ENCODE measurements at regions not wholly inside any gene's neighbourhood (a gene's known extent, or its start where the extent isn't known, plus 50 kb on each side); places are given as distances from the start of the nearest gene placed in this dataset.

- H3K9me3 Mint-ChIP-seq = no peaks in the 10 kb centered on the region
- no peaks in the 10 kb centered on the region for H3K27me3 Mint-ChIP-seq
- H3K27ac Mint-ChIP-seq = no peak overlapping the region
- ATAC-seq (no peak), DNase-seq (no peak)
- no peak overlapping the region for H3K4me3 Mint-ChIP-seq
- ChIA-PET CTCF (interaction anchor here (1.0 kb wide), 1 partner anchor 493 kb away, joined by 4 read pairs; no protein-coding TSS in a partner anchor), POLR2A (no interaction called here)
- TF ChIP-seq, protein P1, sequence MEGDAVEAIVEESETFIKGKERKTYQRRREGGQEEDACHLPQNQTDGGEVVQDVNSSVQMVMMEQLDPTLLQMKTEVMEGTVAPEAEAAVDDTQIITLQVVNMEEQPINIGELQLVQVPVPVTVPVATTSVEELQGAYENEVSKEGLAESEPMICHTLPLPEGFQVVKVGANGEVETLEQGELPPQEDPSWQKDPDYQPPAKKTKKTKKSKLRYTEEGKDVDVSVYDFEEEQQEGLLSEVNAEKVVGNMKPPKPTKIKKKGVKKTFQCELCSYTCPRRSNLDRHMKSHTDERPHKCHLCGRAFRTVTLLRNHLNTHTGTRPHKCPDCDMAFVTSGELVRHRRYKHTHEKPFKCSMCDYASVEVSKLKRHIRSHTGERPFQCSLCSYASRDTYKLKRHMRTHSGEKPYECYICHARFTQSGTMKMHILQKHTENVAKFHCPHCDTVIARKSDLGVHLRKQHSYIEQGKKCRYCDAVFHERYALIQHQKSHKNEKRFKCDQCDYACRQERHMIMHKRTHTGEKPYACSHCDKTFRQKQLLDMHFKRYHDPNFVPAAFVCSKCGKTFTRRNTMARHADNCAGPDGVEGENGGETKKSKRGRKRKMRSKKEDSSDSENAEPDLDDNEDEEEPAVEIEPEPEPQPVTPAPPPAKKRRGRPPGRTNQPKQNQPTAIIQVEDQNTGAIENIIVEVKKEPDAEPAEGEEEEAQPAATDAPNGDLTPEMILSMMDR (IDR thresholded peaks at IDR 0.05) = no peak
- no peaks in the 10 kb centered on the region for H3K36me3 Mint-ChIP-seq (ENCODE audit: low read depth)
- no peaks in the 10 kb centered on the region for H3K4me1 Mint-ChIP-seq (ENCODE audit: low read depth)
- intact Hi-C loops (cut with micrococcal nuclease) = no loop called here
These were observed 267.2 kb upstream of the NREP start for GRCh38 chr5:112024221-112024620.

GRCh38 chr5:112023766-112024165, 266.8 kb upstream of the NREP start:
- ATAC-seq (no peak), DNase-seq (no peak)
- Mint-ChIP-seq H3K4me3 (no peak overlapping the region), H3K27me3 (no peaks in the 10 kb centered on the region), H3K4me1 (ENCODE audit: low read depth) (no peaks in the 10 kb centered on the region), H3K9me3 (no peaks in the 10 kb centered on the region), H3K27ac (no peak overlapping the region), H3K36me3 (ENCODE audit: low read depth) (no peaks in the 10 kb centered on the region)
- ChIA-PET POLR2A (interaction anchor here (0.6 kb wide), 1 partner anchor 135 kb away, joined by 3 read pairs; no protein-coding TSS in a partner anchor), CTCF (interaction anchor here (1.0 kb wide), 1 partner anchor 492 kb away, joined by 4 read pairs; no protein-coding TSS in a partner anchor)
- intact Hi-C loops (cut with micrococcal nuclease) = no loop called here
- TF ChIP-seq, protein P1 (IDR thresholded peaks at IDR 0.05) = no peak

DNA sequence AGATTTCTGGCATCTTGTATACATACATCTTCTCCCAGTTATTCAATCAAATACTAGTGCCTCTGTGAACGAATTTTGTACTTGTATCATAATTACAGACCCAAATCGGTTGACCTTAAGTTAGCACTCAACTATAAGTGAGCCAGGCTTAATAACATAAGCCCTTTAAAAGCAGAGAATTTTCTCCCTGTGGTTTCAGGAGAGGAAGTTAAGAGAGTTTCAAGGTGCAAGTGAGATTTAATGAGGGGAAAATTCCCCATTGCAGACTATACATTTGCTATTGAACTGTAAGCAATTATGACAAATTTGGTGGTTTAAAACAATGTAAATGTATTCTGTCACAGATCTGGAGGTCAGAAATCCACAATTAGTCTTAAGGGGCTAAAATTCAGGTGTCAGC, 261.9 kb upstream of the NREP start:
- Mint-ChIP-seq H3K4me1 (ENCODE audit: low read depth) (no peaks in the 10 kb centered on the region), H3K4me3 (no peak overlapping the region), H3K36me3 (ENCODE audit: low read depth) (no peaks in the 10 kb centered on the region), H3K9me3 (no peaks in the 10 kb centered on the region), H3K27ac (no peak overlapping the region), H3K27me3 (peaks cover 2% of the 10 kb centered on the region)
- intact Hi-C loops (cut with micrococcal nuclease) = no loop called here
- TF ChIP-seq, protein P1 (IDR thresholded peaks at IDR 0.05) = no peak
- POLR2A ChIA-PET = no interaction called here
- CTCF ChIA-PET = no interaction called here
- no peak for DNase-seq
- no peak for ATAC-seq

DNA sequence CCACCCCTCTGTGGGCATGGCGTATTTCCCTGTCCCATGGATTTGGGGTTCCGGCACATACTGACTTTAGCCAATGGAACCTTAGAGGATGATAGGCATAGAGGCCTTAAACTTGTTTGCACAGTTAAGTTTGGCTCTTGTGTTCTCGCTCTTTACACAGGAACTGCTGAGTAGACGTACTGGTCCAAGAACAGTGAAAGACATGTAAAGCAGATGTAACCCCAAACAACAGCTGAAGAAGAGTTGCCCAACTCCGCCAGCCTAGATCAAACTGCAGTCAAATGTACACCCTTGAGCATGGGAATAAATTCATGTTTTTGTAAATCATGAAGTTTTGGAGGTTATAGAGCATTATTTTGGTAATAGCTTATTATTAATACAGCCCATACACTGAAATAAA, 260.0 kb upstream of the NREP start:
- TF ChIP-seq, protein P1 (IDR thresholded peaks at IDR 0.05) = no peak
- no peaks in the 10 kb centered on the region for H3K36me3 Mint-ChIP-seq (ENCODE audit: low read depth)
- intact Hi-C loops (cut with micrococcal nuclease) = no loop called here
- ATAC-seq = no peak
- no peak for DNase-seq
- H3K27ac Mint-ChIP-seq = no peak overlapping the region
- no peak overlapping the region for H3K4me3 Mint-ChIP-seq
- H3K4me1 Mint-ChIP-seq (ENCODE audit: low read depth) = no peaks in the 10 kb centered on the region
- ChIA-PET CTCF (no interaction called here), POLR2A (no interaction called here)
- H3K27me3 Mint-ChIP-seq = peaks cover 2% of the 10 kb centered on the region
- no peaks in the 10 kb centered on the region for H3K9me3 Mint-ChIP-seq

- intact Hi-C loops (cut with micrococcal nuclease) = no loop called here
- Mint-ChIP-seq H3K4me3 (no peak overlapping the region), H3K27ac (no peak overlapping the region), H3K4me1 (ENCODE audit: low read depth) (no peaks in the 10 kb centered on the region), H3K9me3 (no peaks in the 10 kb centered on the region), H3K36me3 (ENCODE audit: low read depth) (no peaks in the 10 kb centered on the region), H3K27me3 (peaks cover 6% of the 10 kb centered on the region)
- CTCF ChIA-PET = no interaction called here
- ATAC-seq (no peak), DNase-seq (no peak)
- TF ChIP-seq, protein P1 (IDR thresholded peaks at IDR 0.05) = no peak
- POLR2A ChIA-PET = no interaction called here
These were observed 257.9 kb upstream of the NREP start for GRCh38 chr5:112014783-112015395.
